ENCODE measurements at regions not wholly inside any gene's neighbourhood (a gene's known extent, or its start where the extent isn't known, plus 50 kb on each side); places are given as distances from the start of the nearest gene placed in this dataset.
A peak's percentile ranks its signal among the peaks of the same experiment; 100 is the strongest.
"Not testable (repeated sequence)": the region's sequence is repeated elsewhere in the genome, so short reads cannot be mapped to it uniquely, and the experiment has no call there.

DNA sequence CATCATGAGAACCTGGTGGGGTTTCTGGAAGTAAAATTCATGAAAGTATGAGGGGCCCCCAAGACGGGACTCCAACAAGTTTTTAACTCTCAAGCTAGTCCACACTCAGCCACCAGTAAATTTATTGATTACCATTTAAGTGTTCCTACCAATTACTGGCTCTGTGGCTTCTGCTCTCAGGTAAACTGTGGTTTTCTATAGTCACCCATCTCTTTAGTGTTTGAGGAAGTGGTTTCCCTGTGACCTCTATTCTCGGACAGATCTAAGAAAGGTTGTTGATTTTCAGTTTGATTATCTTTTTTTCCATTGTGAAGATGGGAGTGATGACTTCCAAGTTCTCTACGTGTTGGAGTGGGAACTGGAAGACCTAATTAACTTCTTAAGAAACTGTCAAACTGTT, 869.6 kb downstream of the CDY1 start:
- not testable (repeated sequence) for H3K27ac Mint-ChIP-seq (ENCODE audit: unreplicated experiment); H3K36me3 Mint-ChIP-seq (ENCODE audit: unreplicated experiment); H3K4me1 Mint-ChIP-seq (ENCODE audit: low read depth, unreplicated experiment); H3K27me3 Mint-ChIP-seq (ENCODE audit: unreplicated experiment); H3K4me3 Mint-ChIP-seq (ENCODE audit: unreplicated experiment); DNase-seq; H3K9me3 Mint-ChIP-seq (ENCODE audit: unreplicated experiment)

DNA sequence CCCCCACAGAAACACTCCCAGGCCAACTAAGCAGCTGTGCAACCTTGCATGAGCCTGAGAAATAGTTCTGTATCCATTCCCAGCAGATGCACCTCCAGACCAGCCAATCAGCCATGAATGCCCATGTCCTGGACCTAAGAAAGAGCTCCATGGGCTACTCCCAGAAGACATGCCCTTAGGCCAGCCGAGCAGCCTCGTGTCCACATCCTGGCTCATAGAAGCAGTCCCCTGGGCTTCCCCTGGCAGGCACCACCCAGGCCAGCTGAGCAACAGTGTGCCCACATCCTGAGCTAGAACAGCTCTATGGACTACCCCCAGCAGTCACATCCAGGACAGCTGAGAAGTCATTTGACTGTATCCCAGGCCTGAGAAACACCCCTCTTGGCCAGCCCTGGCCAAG, 899.5 kb downstream of the CDY1 start:
- H3K4me3 Mint-ChIP-seq (ENCODE audit: unreplicated experiment); H3K36me3 Mint-ChIP-seq (ENCODE audit: unreplicated experiment); H3K4me1 Mint-ChIP-seq (ENCODE audit: low read depth, unreplicated experiment); H3K27me3 Mint-ChIP-seq (ENCODE audit: unreplicated experiment); H3K9me3 Mint-ChIP-seq (ENCODE audit: unreplicated experiment); H3K27ac Mint-ChIP-seq (ENCODE audit: unreplicated experiment); DNase-seq: not testable (repeated sequence)

- no peak for TF ChIP-seq CTCF (IDR thresholded peaks at IDR 0.05; ENCODE audit: partially characterized antibody, unreplicated experiment)
- DNase-seq, result no peak
- Mint-ChIP-seq H3K4me3 (ENCODE audit: unreplicated experiment) (no peak overlapping the region), H3K9me3 (ENCODE audit: unreplicated experiment) (no peaks in the 10 kb centered on the region), H3K27me3 (ENCODE audit: unreplicated experiment) (no peaks in the 10 kb centered on the region), H3K4me1 (ENCODE audit: low read depth, unreplicated experiment) (no peaks in the 10 kb centered on the region), H3K27ac (ENCODE audit: unreplicated experiment) (no peak overlapping the region), H3K36me3 (ENCODE audit: unreplicated experiment) (no peaks in the 10 kb centered on the region)
Measured at GRCh38 chrY:26555015-26555414, 933.1 kb downstream of the CDY1 start.

DNA sequence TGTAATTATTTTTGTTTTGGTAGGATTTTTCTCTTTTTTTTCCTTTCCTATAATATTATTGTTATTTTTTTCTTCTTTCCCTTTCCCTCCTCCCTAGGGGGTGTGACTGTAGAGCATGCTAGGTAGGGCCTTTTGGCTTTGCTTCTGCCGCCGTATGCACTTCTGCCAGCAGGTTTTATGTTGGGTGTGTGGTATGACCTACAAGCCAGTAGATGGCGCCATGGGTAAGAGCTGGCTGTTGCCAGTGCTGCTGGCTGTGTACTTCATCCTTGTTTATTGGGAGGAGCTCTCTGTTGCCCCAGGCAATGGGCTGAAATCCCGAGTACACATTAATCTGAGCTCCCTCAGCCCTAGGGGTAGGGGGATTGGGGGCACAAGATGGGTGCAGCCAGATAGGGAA, 941.1 kb downstream of the CDY1 start:
- peak; percentile 38 for DNase-seq
- not testable (repeated sequence) for H3K4me1 Mint-ChIP-seq (ENCODE audit: low read depth, unreplicated experiment); H3K4me3 Mint-ChIP-seq (ENCODE audit: unreplicated experiment); H3K27me3 Mint-ChIP-seq (ENCODE audit: unreplicated experiment); H3K27ac Mint-ChIP-seq (ENCODE audit: unreplicated experiment); H3K9me3 Mint-ChIP-seq (ENCODE audit: unreplicated experiment); H3K36me3 Mint-ChIP-seq (ENCODE audit: unreplicated experiment)

Measured in glutamatergic neuron (in vitro differentiated cells).